GM23248 (cell line): ENCODE measurements at regions not wholly inside any gene's neighbourhood (a gene's known extent, or its start where the extent isn't known, plus 50 kb on each side); places are given as distances from the start of the nearest gene placed in this dataset.

Source experiments
- EZH2 ChIP-seq: fragments of 200-600 bp; sonication (generic); IDR thresholded peaks from 2 replicates; pipeline ENCODE4 v1.6.1; 2018; ENCODE audit warnings: antibody characterized with exemption, mild to moderate bottlenecking; ENCODE audit not compliant: insufficient read depth, poor library complexity, severe bottlenecking
- EZH2phosphoT487 ChIP-seq: fragments of 200-600 bp; sonication (generic); IDR thresholded peaks from 2 replicates; pipeline ENCODE4 v1.6.1; 2018; ENCODE audit warnings: antibody characterized with exemption, moderate library complexity, mild to moderate bottlenecking, low read depth; ENCODE audit not compliant: insufficient read depth

- no peak for TF ChIP-seq EZH2
- TF ChIP-seq EZH2phosphoT487: no peak
Measured at GRCh38 chr7:65287023-65287422, 86.6 kb upstream of the ZNF92 start.
